A673 (cell line): ENCODE measurements at regions not wholly inside any gene's neighbourhood (a gene's known extent, or its start where the extent isn't known, plus 50 kb on each side); places are given as distances from the start of the nearest gene placed in this dataset.

Source experiments
- EZH2 ChIP-seq: fragments of 200-600 bp; sonication (generic); IDR thresholded peaks from 2 replicates; pipeline ENCODE4 v1.6.1; 2017; ENCODE audit warnings: borderline replicate concordance, low read depth, mild to moderate bottlenecking, mixed read lengths, antibody characterized with exemption, low read length; ENCODE audit not compliant: poor library complexity, severe bottlenecking
- TF ChIP-seq, protein P1 (sequence below): fragments of 300-800, 200-600 bp; sonication (generic); conservative IDR thresholded peaks from 2 replicates; pipeline ENCODE4 v1.5.1; 2017; ENCODE audit warnings: low read depth, mild to moderate bottlenecking, antibody characterized with exemption, low read length, moderate library complexity, mixed read lengths

DNA sequence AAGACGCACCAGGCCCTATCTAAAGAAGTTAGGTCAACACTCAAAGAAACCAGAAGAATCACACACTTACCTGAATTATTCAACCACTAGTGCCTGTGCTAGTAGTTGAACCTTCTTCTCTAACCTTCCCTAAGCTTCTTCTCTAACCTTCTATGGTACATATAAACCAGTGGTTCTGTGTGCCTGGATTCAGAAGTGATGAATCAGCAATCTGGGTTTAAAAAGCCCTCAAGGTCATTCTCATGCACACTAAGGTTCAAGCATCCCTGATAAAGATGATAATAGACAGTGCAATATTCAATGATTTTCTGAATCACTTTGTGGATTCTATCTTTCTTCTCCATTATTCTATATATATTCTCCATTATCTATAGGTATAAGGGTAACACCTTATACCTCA, 271.4 kb upstream of the TBX18 start:
- TF ChIP-seq, protein P1, sequence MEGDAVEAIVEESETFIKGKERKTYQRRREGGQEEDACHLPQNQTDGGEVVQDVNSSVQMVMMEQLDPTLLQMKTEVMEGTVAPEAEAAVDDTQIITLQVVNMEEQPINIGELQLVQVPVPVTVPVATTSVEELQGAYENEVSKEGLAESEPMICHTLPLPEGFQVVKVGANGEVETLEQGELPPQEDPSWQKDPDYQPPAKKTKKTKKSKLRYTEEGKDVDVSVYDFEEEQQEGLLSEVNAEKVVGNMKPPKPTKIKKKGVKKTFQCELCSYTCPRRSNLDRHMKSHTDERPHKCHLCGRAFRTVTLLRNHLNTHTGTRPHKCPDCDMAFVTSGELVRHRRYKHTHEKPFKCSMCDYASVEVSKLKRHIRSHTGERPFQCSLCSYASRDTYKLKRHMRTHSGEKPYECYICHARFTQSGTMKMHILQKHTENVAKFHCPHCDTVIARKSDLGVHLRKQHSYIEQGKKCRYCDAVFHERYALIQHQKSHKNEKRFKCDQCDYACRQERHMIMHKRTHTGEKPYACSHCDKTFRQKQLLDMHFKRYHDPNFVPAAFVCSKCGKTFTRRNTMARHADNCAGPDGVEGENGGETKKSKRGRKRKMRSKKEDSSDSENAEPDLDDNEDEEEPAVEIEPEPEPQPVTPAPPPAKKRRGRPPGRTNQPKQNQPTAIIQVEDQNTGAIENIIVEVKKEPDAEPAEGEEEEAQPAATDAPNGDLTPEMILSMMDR, result no peak
- no peak for TF ChIP-seq EZH2
